ENCODE measurements at regions not wholly inside any gene's neighbourhood (a gene's known extent, or its start where the extent isn't known, plus 50 kb on each side); places are given as distances from the start of the nearest gene placed in this dataset.
A peak's percentile ranks its signal among the peaks of the same experiment; 100 is the strongest.

DNA sequence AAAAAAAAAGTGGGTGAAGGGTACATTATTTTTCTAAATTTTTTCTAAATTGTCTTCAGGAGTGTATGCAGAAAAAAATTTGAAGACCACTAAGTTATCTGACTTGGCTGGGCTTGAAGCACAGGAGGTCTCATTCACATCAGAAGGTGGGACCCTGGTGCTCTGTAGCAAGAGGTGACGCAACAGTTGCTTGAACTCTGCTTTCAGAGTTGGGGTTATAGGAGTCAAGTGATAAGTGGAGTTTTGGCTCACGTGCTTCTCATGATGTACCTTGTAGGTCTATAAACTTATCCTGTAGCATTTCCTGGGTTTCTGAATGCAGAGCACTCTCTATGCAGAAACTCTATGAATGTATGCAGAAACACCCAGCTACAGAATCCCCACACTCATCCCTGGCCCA, 58.5 kb upstream of the FOXC1 start:
- ChIA-PET POLR2A (no interaction called here), CTCF (no interaction called here)
- in situ Hi-C loops (cut with HindIII; ENCODE audit: low pct_unique_long_range_greater_than_20kb, low sequenced_read_pairs) (no loop called here), intact Hi-C loops (cut with micrococcal nuclease; ENCODE audit: unreplicated experiment) (no loop called here)
- no peaks in the 10 kb centered on the region for H3K27me3 ChIP-seq (ENCODE audit: control insufficient read depth, insufficient read depth, low read length)
- DNase-seq (ENCODE audit: low read depth, low spot score) (no peak), ATAC-seq (no peak)
- BruUV-seq (replicated peaks), result no TSS peak
- no peak overlapping the region for H3K27ac ChIP-seq (ENCODE audit: low read length)
- no peak overlapping the region for H3K4me3 ChIP-seq (ENCODE audit: low read depth in 2 of 2, low read length in 2 of 2)
- TF ChIP-seq POLR2AphosphoS5 (IDR thresholded peaks at IDR 0.05; ENCODE audit: low read depth, low read length), result no peak
- no peak for TF ChIP-seq TCF7L2 (IDR thresholded peaks at IDR 0.05; ENCODE audit: low read depth, low read length)
- TF ChIP-seq, protein P1, sequence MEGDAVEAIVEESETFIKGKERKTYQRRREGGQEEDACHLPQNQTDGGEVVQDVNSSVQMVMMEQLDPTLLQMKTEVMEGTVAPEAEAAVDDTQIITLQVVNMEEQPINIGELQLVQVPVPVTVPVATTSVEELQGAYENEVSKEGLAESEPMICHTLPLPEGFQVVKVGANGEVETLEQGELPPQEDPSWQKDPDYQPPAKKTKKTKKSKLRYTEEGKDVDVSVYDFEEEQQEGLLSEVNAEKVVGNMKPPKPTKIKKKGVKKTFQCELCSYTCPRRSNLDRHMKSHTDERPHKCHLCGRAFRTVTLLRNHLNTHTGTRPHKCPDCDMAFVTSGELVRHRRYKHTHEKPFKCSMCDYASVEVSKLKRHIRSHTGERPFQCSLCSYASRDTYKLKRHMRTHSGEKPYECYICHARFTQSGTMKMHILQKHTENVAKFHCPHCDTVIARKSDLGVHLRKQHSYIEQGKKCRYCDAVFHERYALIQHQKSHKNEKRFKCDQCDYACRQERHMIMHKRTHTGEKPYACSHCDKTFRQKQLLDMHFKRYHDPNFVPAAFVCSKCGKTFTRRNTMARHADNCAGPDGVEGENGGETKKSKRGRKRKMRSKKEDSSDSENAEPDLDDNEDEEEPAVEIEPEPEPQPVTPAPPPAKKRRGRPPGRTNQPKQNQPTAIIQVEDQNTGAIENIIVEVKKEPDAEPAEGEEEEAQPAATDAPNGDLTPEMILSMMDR (IDR thresholded peaks at IDR 0.05), result no peak
- no peaks in the 10 kb centered on the region for H3K36me3 ChIP-seq (ENCODE audit: control insufficient read depth, insufficient read depth, low read length)
- H3K9me3 ChIP-seq (ENCODE audit: control insufficient read depth, insufficient read depth, low read depth, low read length), result no peaks in the 10 kb centered on the region
- H3K4me1 ChIP-seq (ENCODE audit: control insufficient read depth, insufficient read depth, low read length), result no peaks in the 10 kb centered on the region

DNA sequence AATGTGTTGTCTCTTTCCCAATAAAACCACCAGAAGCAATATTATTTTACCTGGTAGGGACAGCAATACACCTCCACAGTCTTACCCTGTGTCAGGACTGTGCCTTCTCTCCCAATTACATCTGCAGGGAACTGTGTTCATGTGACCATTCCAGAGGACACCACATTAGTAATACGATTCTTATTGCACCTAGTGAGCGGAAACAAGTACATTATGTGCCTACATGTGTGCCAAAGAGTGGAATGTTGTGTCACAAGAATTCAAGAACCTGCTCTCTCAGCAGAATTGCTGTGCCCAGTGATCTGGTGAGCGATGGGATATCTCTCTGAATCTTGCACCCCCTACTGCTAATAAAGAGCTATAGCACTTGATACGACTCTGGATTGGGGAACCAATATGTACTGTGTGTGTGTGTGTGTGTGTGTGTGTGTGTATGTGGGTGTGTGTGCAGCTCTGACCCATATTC, 57.4 kb upstream of the FOXC1 start:
- no peak for ATAC-seq
- H3K9me3 ChIP-seq (ENCODE audit: control insufficient read depth, insufficient read depth, low read depth, low read length), result no peaks in the 10 kb centered on the region
- no peak for TF ChIP-seq POLR2AphosphoS5 (IDR thresholded peaks at IDR 0.05; ENCODE audit: low read depth, low read length)
- TF ChIP-seq, protein P1 (IDR thresholded peaks at IDR 0.05), result peak; percentile 66
- ChIA-PET POLR2A (no interaction called here), CTCF (interaction anchor here (0.6 to 0.7 kb wide), 3 partner anchors 9 to 801 kb away, joined by 3 to 4 read pairs (median 4); no protein-coding TSS in a partner anchor)
- H3K4me1 ChIP-seq (ENCODE audit: control insufficient read depth, insufficient read depth, low read length), result no peaks in the 10 kb centered on the region
- no peak overlapping the region for H3K4me3 ChIP-seq (ENCODE audit: low read depth in 2 of 2, low read length in 2 of 2)
- in situ Hi-C loops (cut with HindIII; ENCODE audit: low pct_unique_long_range_greater_than_20kb, low sequenced_read_pairs), result no loop called here
- BruUV-seq (replicated peaks), result no TSS peak
- H3K27me3 ChIP-seq (ENCODE audit: control insufficient read depth, insufficient read depth, low read length), result 0 out of 2 replicates have a peak, but pooled peaks cover 3% of the 10 kb centered on the region
- DNase-seq (ENCODE audit: low read depth, low spot score), result no peak
- H3K36me3 ChIP-seq (ENCODE audit: control insufficient read depth, insufficient read depth, low read length), result no peaks in the 10 kb centered on the region
- H3K27ac ChIP-seq (ENCODE audit: low read length), result no peak overlapping the region
- intact Hi-C loops (cut with micrococcal nuclease; ENCODE audit: unreplicated experiment), result no loop called here

DNA sequence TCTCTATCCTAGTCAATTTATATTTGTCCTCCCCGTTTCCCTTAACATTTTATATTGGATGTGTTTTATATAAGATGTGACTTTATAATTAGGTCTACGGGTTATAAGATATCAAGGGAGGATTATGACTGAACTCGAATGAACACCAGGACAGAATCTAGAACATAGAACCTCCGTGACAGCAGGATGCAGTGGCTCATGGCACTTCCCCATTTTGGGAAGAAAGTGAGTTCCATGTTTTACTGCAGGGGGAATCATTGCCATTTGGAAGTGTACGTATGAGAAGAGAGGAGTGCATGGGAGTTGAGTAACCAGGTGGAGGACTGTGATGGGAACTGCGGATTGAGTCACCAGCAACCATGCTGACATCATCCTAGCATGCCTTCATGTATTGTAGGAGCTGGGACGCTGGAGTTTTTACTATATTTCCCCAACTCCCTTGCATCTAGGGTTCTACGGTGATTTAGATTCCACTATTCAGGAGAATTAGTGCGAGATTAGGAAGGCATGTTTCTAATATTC, 56.1 kb upstream of the FOXC1 start:
- H3K27me3 ChIP-seq (ENCODE audit: control insufficient read depth, insufficient read depth, low read length), result 0 out of 2 replicates have a peak, but pooled peaks cover 3% of the 10 kb centered on the region
- BruUV-seq (replicated peaks), result no TSS peak
- no peak overlapping the region for H3K27ac ChIP-seq (ENCODE audit: low read length)
- intact Hi-C loops (cut with micrococcal nuclease; ENCODE audit: unreplicated experiment), result no loop called here
- in situ Hi-C loops (cut with HindIII; ENCODE audit: low pct_unique_long_range_greater_than_20kb, low sequenced_read_pairs), result no loop called here
- CTCF ChIA-PET, result no interaction called here
- H3K4me3 ChIP-seq (ENCODE audit: low read depth in 2 of 2, low read length in 2 of 2), result no peak overlapping the region
- H3K4me1 ChIP-seq (ENCODE audit: control insufficient read depth, insufficient read depth, low read length), result no peaks in the 10 kb centered on the region
- TF ChIP-seq TCF7L2 (IDR thresholded peaks at IDR 0.05; ENCODE audit: low read depth, low read length), result no peak
- TF ChIP-seq, protein P2, sequence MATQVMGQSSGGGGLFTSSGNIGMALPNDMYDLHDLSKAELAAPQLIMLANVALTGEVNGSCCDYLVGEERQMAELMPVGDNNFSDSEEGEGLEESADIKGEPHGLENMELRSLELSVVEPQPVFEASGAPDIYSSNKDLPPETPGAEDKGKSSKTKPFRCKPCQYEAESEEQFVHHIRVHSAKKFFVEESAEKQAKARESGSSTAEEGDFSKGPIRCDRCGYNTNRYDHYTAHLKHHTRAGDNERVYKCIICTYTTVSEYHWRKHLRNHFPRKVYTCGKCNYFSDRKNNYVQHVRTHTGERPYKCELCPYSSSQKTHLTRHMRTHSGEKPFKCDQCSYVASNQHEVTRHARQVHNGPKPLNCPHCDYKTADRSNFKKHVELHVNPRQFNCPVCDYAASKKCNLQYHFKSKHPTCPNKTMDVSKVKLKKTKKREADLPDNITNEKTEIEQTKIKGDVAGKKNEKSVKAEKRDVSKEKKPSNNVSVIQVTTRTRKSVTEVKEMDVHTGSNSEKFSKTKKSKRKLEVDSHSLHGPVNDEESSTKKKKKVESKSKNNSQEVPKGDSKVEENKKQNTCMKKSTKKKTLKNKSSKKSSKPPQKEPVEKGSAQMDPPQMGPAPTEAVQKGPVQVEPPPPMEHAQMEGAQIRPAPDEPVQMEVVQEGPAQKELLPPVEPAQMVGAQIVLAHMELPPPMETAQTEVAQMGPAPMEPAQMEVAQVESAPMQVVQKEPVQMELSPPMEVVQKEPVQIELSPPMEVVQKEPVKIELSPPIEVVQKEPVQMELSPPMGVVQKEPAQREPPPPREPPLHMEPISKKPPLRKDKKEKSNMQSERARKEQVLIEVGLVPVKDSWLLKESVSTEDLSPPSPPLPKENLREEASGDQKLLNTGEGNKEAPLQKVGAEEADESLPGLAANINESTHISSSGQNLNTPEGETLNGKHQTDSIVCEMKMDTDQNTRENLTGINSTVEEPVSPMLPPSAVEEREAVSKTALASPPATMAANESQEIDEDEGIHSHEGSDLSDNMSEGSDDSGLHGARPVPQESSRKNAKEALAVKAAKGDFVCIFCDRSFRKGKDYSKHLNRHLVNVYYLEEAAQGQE (IDR thresholded peaks at IDR 0.05; ENCODE audit: insufficient read depth in 1 of 2, low read depth in 2 of 2, low read length in 1 of 2), result no peak
- TF ChIP-seq, protein P1 (IDR thresholded peaks at IDR 0.05), result no peak
- ATAC-seq (no peak), DNase-seq (ENCODE audit: low read depth, low spot score) (no peak)
- no peaks in the 10 kb centered on the region for H3K36me3 ChIP-seq (ENCODE audit: control insufficient read depth, insufficient read depth, low read length)
- no peaks in the 10 kb centered on the region for H3K9me3 ChIP-seq (ENCODE audit: control insufficient read depth, insufficient read depth, low read depth, low read length)
- POLR2A ChIA-PET, result no interaction called here
